K562 (cell line): ENCODE measurements at regions not wholly inside any gene's neighbourhood (a gene's known extent, or its start where the extent isn't known, plus 50 kb on each side); places are given as distances from the start of the nearest gene placed in this dataset.
A peak's percentile ranks its signal among the peaks of the same experiment; 100 is the strongest.
"Not testable (repeated sequence)": the region's sequence is repeated elsewhere in the genome, so short reads cannot be mapped to it uniquely, and the experiment has no call there.

Experiments used
- CTCF ChIP-seq, 3 experiments: IDR thresholded peaks in 2 of 3; conservative IDR thresholded peaks in 1 of 3; 2 replicates each; pipeline ENCODE4 v1.5.1; 2011 to 2012; ENCODE audit warnings: low read length in 3 of 3, mild to moderate bottlenecking in 3 of 3, control low read depth in 2 of 3, improper control_type of control experiment in 1 of 3, inconsistent platforms in 1 of 3, low read depth in 1 of 3, mixed read lengths in 1 of 3, moderate library complexity in 1 of 3; ENCODE audit not compliant: insufficient read depth in 2 of 3
- EP300 ChIP-seq: IDR thresholded peaks from 2 replicates; pipeline ENCODE4 v1.6.1; 2012; ENCODE audit warnings: low read length, improper control_type of control experiment
- FOXJ3 ChIP-seq: sonication (generic); formaldehyde crosslinking; IDR thresholded peaks from 2 replicates; pipeline ENCODE4 v1.4.0; 2020; ENCODE audit warnings: mild to moderate bottlenecking, missing genetic modification reagents
- KAT8 ChIP-seq: fragments of 450-650 bp; IDR thresholded peaks from 2 replicates; pipeline ENCODE4 v1.6.1; 2016; ENCODE audit warnings: low read depth, mild to moderate bottlenecking
- MAFF ChIP-seq: IDR thresholded peaks from 2 replicates; pipeline ENCODE4 v1.6.1; 2012; ENCODE audit warnings: low read length, improper control_type of control experiment
- NFIC ChIP-seq: fragments of 450-650 bp; IDR thresholded peaks from 2 replicates; pipeline ENCODE4 v1.6.1; 2017; ENCODE audit warnings: mild to moderate bottlenecking, inconsistent platforms
- NONO ChIP-seq, 2 experiments: fragments of 200-400 bp in 1 of 2; fragments of 450-650 bp in 1 of 2; formaldehyde crosslinking in 1 of 2; IDR thresholded peaks; 2 replicates each; pipeline ENCODE4 v1.6.1; 2017; ENCODE audit warnings: low read depth in 2 of 2, mild to moderate bottlenecking in 2 of 2, moderate library complexity in 2 of 2, low read length in 1 of 2
- RAD21 ChIP-seq, 2 experiments: fragments of 250-450 bp in 1 of 2; fragments of 450-650 bp in 1 of 2; sonication (Bioruptor Pico) in 1 of 2; formaldehyde crosslinking in 1 of 2; IDR thresholded peaks in 1 of 2; conservative IDR thresholded peaks in 1 of 2; 2 replicates each; pipeline versions ENCODE4 v1.4.0 to v1.8.0; 2020 to 2022; ENCODE audit warnings: mild to moderate bottlenecking in 2 of 2, moderate library complexity in 1 of 2
- SMC3 ChIP-seq: conservative IDR thresholded peaks from 2 replicates; pipeline ENCODE4 v1.6.1; 2011; ENCODE audit warnings: low read depth, low read length, improper control_type of control experiment; ENCODE audit not compliant: insufficient read depth
- TAF7 ChIP-seq: fragments of 450-650 bp; IDR thresholded peaks from 2 replicates; pipeline ENCODE4 v1.6.1; 2016; ENCODE audit warnings: missing genetic modification characterization, missing compliant biosample characterization
- ZBTB11 ChIP-seq, 3 experiments: fragments of 200-800 bp in 1 of 3; fragments of 250-450 bp in 1 of 3; fragments of 450-650 bp in 1 of 3; sonication (Bioruptor Pico) in 1 of 3; sonication (Bioruptor generic) in 1 of 3; formaldehyde crosslinking in 1 of 3; IDR thresholded peaks; 2 replicates each; pipeline versions ENCODE4 v1.6.1 to v1.8.0; 2016 to 2022; ENCODE audit warnings: mild to moderate bottlenecking in 2 of 3, missing genetic modification characterization in 2 of 3, missing compliant biosample characterization in 1 of 3, moderate library complexity in 1 of 3
- ZNF124 ChIP-seq: sonication (generic); formaldehyde crosslinking; IDR thresholded peaks from 2 replicates; pipeline ENCODE4 v1.8.1; 2022; ENCODE audit warnings: missing genetic modification reagents
- ZNF75A ChIP-seq: fragments of 450-650 bp; formaldehyde crosslinking; IDR thresholded peaks from 2 replicates; pipeline ENCODE4 v1.4.0; 2020; ENCODE audit warnings: mild to moderate bottlenecking
- TF ChIP-seq, protein P1 (sequence below): sonication (generic); formaldehyde crosslinking; IDR thresholded peaks from 2 replicates; pipeline ENCODE4 v1.8.1; 2023; ENCODE audit warnings: mild to moderate bottlenecking, missing genetic modification reagents

- not testable (repeated sequence) for TF ChIP-seq MAFF; NFIC; NONO (IDR thresholded peaks at IDR 0.05; ENCODE audit: low read depth in 2 of 2, low read length in 1 of 2); ZNF124 (CRISPR knock-in tag); EP300; ZBTB11 (CRISPR knock-in tag; IDR thresholded peaks at IDR 0.05); FOXJ3 (CRISPR knock-in tag); SMC3; KAT8; RAD21 (CRISPR knock-in tag; conservative IDR thresholded peaks at IDR 0.05 in 1 of 2, IDR thresholded peaks at IDR 0.05 in 1 of 2); ZNF75A (CRISPR knock-in tag); TAF7 (tag)
- peak in 1 of 3 experiments; percentile 14; a peak in 1 of 6 replicates for TF ChIP-seq CTCF (IDR thresholded peaks at IDR 0.05 in 2 of 3, conservative IDR thresholded peaks at IDR 0.05 in 1 of 3; ENCODE audit: insufficient read depth in 2 of 3, low read depth in 1 of 3, low read length in 3 of 3)
- TF ChIP-seq, protein P1, sequence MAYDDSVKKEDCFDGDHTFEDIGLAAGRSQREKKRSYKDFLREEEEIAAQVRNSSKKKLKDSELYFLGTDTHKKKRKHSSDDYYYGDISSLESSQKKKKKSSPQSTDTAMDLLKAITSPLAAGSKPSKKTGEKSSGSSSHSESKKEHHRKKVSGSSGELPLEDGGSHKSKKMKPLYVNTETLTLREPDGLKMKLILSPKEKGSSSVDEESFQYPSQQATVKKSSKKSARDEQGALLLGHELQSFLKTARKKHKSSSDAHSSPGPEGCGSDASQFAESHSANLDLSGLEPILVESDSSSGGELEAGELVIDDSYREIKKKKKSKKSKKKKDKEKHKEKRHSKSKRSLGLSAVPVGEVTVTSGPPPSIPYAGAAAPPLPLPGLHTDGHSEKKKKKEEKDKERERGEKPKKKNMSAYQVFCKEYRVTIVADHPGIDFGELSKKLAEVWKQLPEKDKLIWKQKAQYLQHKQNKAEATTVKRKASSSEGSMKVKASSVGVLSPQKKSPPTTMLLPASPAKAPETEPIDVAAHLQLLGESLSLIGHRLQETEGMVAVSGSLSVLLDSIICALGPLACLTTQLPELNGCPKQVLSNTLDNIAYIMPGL (CRISPR knock-in tag): not testable (repeated sequence)
Observed at GRCh38 chr11:43165393-43165792, 146.4 kb upstream of the API5 start.
